Astrocyte (in vitro differentiated cells and primary cell): ENCODE measurements at regions not wholly inside any gene's neighbourhood (a gene's known extent, or its start where the extent isn't known, plus 50 kb on each side); places are given as distances from the start of the nearest gene placed in this dataset.

Experiments used
- DNase-seq: peaks from one replicate; pipeline ENCODE4 v3.0.0-alpha.2; 2010; ENCODE audit warnings: low read depth
- FAIRE-seq: peaks from 2 replicates; lab custom pipeline; 2011; peaks lifted over from hg19 to GRCh38; lab: Jason Lieb, UNC
- H2AFZ ChIP-seq: 2 replicates; pipeline ENCODE4 v1.6.0; 2012; ENCODE audit warnings: low read depth, low read length, inconsistent platforms
- H3K27ac ChIP-seq: 2 replicates; pipeline ENCODE4 v1.5.1; 2011; ENCODE audit warnings: low read depth, low read length, inconsistent platforms
- H3K27me3 ChIP-seq: 2 replicates; pipeline ENCODE4 v1.6.0; 2011; ENCODE audit warnings: low read length, inconsistent platforms; ENCODE audit not compliant: insufficient read depth
- H3K36me3 ChIP-seq: 2 replicates; pipeline ENCODE4 v1.5.1; 2011; ENCODE audit warnings: low read length, inconsistent platforms; ENCODE audit not compliant: insufficient read depth
- H3K4me1 ChIP-seq: 2 replicates; pipeline ENCODE4 v1.5.1; 2011; ENCODE audit warnings: low read length, inconsistent platforms; ENCODE audit not compliant: insufficient read depth
- H3K4me2 ChIP-seq: 2 replicates; pipeline ENCODE4 v1.6.0; 2012; ENCODE audit warnings: low read length, inconsistent platforms
- H3K4me3 ChIP-seq: 2 replicates; pipeline ENCODE4 v1.5.1; 2011; ENCODE audit warnings: low read depth, mild to moderate bottlenecking, low read length, inconsistent platforms; ENCODE audit not compliant: insufficient read depth
- H3K79me2 ChIP-seq: 2 replicates; pipeline ENCODE4 v1.6.0; 2012; ENCODE audit warnings: mild to moderate bottlenecking, low read length, inconsistent platforms; ENCODE audit not compliant: insufficient read depth
- H3K9ac ChIP-seq: 2 replicates; pipeline ENCODE4 v1.6.0; 2012; ENCODE audit warnings: mild to moderate bottlenecking, low read length, inconsistent platforms
- H3K9me3 ChIP-seq: 2 replicates; pipeline ENCODE4 v1.5.1; 2012; ENCODE audit warnings: low read depth, mild to moderate bottlenecking, low read length, inconsistent platforms; ENCODE audit not compliant: insufficient read depth
- H4K20me1 ChIP-seq: 2 replicates; pipeline ENCODE4 v1.6.0; 2012; ENCODE audit warnings: low read length, inconsistent platforms; ENCODE audit not compliant: insufficient read depth
- H3K27ac Mint-ChIP-seq: one replicate; pipeline ENCODE4 v1.8.0; 2021; ENCODE audit warnings: mild to moderate bottlenecking, mixed read lengths; ENCODE audit not compliant: unreplicated experiment
- H3K27me3 Mint-ChIP-seq: one replicate; pipeline ENCODE4 v1.8.0; 2021; ENCODE audit warnings: low read depth, mixed read lengths; ENCODE audit not compliant: unreplicated experiment
- H3K36me3 Mint-ChIP-seq: one replicate; pipeline ENCODE4 v1.8.0; 2021; ENCODE audit warnings: low read depth, mixed read lengths; ENCODE audit not compliant: unreplicated experiment
- H3K4me1 Mint-ChIP-seq: one replicate; pipeline ENCODE4 v1.8.0; 2021; ENCODE audit warnings: low read depth, mixed read lengths; ENCODE audit not compliant: unreplicated experiment
- H3K4me3 Mint-ChIP-seq: one replicate; pipeline ENCODE4 v1.8.0; 2021; ENCODE audit warnings: mild to moderate bottlenecking, moderate library complexity, mixed read lengths; ENCODE audit not compliant: unreplicated experiment
- H3K9me3 Mint-ChIP-seq: one replicate; pipeline ENCODE4 v1.8.0; 2021; ENCODE audit warnings: mild to moderate bottlenecking, mixed read lengths; ENCODE audit not compliant: unreplicated experiment
- EZH2 ChIP-seq: IDR thresholded peaks from 2 replicates; pipeline ENCODE4 v1.6.1; 2012; ENCODE audit warnings: mild to moderate bottlenecking, low read length, inconsistent platforms; ENCODE audit not compliant: insufficient read depth
- TF ChIP-seq, protein P1 (sequence below): IDR thresholded peaks from 2 replicates; pipeline ENCODE4 v1.5.1; 2011; ENCODE audit warnings: low read depth, mild to moderate bottlenecking, inconsistent platforms, low read length, moderate library complexity; ENCODE audit not compliant: insufficient read depth

DNA sequence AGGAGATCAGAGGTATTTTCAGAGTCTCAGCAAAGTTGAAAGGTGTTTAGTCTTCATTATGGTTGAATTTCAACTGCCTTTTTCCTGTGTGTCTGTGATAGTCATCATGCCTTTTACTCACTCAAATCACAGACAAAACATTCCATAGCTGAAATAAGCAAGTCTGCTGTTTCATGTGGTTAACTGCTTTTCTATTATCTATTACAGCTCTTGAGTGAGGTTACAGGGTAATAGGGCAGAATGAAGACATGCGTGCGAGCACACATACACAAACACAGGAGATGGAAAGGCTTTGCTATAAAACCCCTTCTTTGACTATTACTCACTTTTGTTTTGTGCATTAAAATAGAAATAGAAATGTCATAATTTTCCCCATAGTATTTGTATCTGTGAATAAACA, 192.6 kb upstream of the RARB start:
- peaks cover 16% of the 10 kb centered on the region for H3K4me1 Mint-ChIP-seq
- H3K27me3 Mint-ChIP-seq = no peaks in the 10 kb centered on the region
- H3K36me3 ChIP-seq = no peaks in the 10 kb centered on the region
- H3K9me3 Mint-ChIP-seq = no peaks in the 10 kb centered on the region
- no peaks in the 10 kb centered on the region for H3K79me2 ChIP-seq
- TF ChIP-seq, protein P1, sequence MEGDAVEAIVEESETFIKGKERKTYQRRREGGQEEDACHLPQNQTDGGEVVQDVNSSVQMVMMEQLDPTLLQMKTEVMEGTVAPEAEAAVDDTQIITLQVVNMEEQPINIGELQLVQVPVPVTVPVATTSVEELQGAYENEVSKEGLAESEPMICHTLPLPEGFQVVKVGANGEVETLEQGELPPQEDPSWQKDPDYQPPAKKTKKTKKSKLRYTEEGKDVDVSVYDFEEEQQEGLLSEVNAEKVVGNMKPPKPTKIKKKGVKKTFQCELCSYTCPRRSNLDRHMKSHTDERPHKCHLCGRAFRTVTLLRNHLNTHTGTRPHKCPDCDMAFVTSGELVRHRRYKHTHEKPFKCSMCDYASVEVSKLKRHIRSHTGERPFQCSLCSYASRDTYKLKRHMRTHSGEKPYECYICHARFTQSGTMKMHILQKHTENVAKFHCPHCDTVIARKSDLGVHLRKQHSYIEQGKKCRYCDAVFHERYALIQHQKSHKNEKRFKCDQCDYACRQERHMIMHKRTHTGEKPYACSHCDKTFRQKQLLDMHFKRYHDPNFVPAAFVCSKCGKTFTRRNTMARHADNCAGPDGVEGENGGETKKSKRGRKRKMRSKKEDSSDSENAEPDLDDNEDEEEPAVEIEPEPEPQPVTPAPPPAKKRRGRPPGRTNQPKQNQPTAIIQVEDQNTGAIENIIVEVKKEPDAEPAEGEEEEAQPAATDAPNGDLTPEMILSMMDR = no peak
- no peak for TF ChIP-seq EZH2
- peak; percentile 64 for DNase-seq
- H3K4me1 ChIP-seq = peaks cover 3% of the 10 kb centered on the region
- peak overlapping the region; percentile 58 for H3K27ac Mint-ChIP-seq
- peak overlapping the region; percentile 44 for H3K9ac ChIP-seq
- no peak for FAIRE-seq
- no peak overlapping the region for H2AFZ ChIP-seq
- H3K27ac ChIP-seq = peak overlapping the region; percentile 66
- H3K9me3 ChIP-seq = no peaks in the 10 kb centered on the region
- H3K4me2 ChIP-seq = peak overlapping the region; percentile 51
- no peaks in the 10 kb centered on the region for H3K36me3 Mint-ChIP-seq
- H4K20me1 ChIP-seq = no peaks in the 10 kb centered on the region
- no peak overlapping the region for H3K4me3 Mint-ChIP-seq
- no peaks in the 10 kb centered on the region for H3K27me3 ChIP-seq
- no peak overlapping the region for H3K4me3 ChIP-seq

GRCh38 chr3:25237602-25238001, 190.5 kb upstream of the RARB start:
- no peaks in the 10 kb centered on the region for H3K79me2 ChIP-seq
- no peak for TF ChIP-seq EZH2
- TF ChIP-seq, protein P1 = no peak
- no peak overlapping the region for H2AFZ ChIP-seq
- H3K36me3 ChIP-seq = no peaks in the 10 kb centered on the region
- Mint-ChIP-seq H3K36me3 (no peaks in the 10 kb centered on the region), H3K9me3 (peaks cover 2% of the 10 kb centered on the region), H3K27ac (no peak overlapping the region), H3K27me3 (no peaks in the 10 kb centered on the region), H3K4me1 (peaks cover 16% of the 10 kb centered on the region), H3K4me3 (no peak overlapping the region)
- DNase-seq (no peak), FAIRE-seq (no peak)
- no peak overlapping the region for H3K9ac ChIP-seq
- no peak overlapping the region for H3K4me2 ChIP-seq
- H3K9me3 ChIP-seq = no peaks in the 10 kb centered on the region
- H3K27me3 ChIP-seq = no peaks in the 10 kb centered on the region
- H3K4me1 ChIP-seq = peaks cover 3% of the 10 kb centered on the region
- no peak overlapping the region for H3K27ac ChIP-seq
- no peak overlapping the region for H3K4me3 ChIP-seq
- H4K20me1 ChIP-seq = no peaks in the 10 kb centered on the region

DNA sequence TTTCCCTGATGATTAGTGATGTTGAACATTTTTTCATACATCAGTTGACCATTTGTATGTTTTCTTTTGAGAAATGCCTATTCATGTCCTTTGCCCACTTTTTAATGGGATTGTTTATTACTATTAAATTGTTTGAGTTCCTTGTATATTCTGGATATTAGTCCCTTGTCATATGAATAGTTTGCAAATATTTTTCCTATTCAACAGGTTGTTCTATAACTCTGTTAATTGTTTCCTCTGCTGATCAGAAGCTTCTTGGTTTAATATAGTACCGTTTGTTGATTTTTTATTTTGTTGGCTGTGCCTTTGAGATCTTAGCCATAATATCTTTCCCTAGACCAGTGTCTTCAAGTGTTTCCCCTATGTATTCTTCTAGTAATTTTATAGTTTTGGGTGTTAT, 189.0 kb upstream of the RARB start:
- H3K36me3 ChIP-seq = no peaks in the 10 kb centered on the region
- Mint-ChIP-seq H3K4me1 (peaks cover 16% of the 10 kb centered on the region), H3K36me3 (no peaks in the 10 kb centered on the region), H3K4me3 (no peak overlapping the region), H3K27me3 (no peaks in the 10 kb centered on the region), H3K9me3 (peaks cover 10% of the 10 kb centered on the region), H3K27ac (no peak overlapping the region)
- FAIRE-seq = no peak
- no peak overlapping the region for H3K4me2 ChIP-seq
- H3K9ac ChIP-seq = no peak overlapping the region
- H3K4me3 ChIP-seq = no peak overlapping the region
- H3K4me1 ChIP-seq = peaks cover 3% of the 10 kb centered on the region
- TF ChIP-seq EZH2 = no peak
- TF ChIP-seq, protein P1 = no peak
- H3K9me3 ChIP-seq = no peaks in the 10 kb centered on the region
- no peaks in the 10 kb centered on the region for H4K20me1 ChIP-seq
- no peak overlapping the region for H3K27ac ChIP-seq
- no peak for DNase-seq
- no peak overlapping the region for H2AFZ ChIP-seq
- no peaks in the 10 kb centered on the region for H3K27me3 ChIP-seq
- no peaks in the 10 kb centered on the region for H3K79me2 ChIP-seq
